Upper lobe of right lung (tissue), 1 donor: ENCODE measurements at regions not wholly inside any gene's neighbourhood (a gene's known extent, or its start where the extent isn't known, plus 50 kb on each side); places are given as distances from the start of the nearest gene placed in this dataset.
A peak's percentile ranks its signal among the peaks of the same experiment; 100 is the strongest.

ENCODE experiments used
- ATAC-seq: fragments of 200-7000 bp; cut with Tn5 transposase; one replicate; pipeline ENCODE4 v1.9.1; 2020; ENCODE audit warnings: mild to moderate bottlenecking, moderate library complexity
- DNase-seq: peaks from one replicate; pipeline ENCODE4 v3.0.0-alpha.2; 2020
- H3K27ac ChIP-seq: fragments of 200-600 bp; one replicate; pipeline ENCODE4 v1.8.0; 2022
- H3K27me3 ChIP-seq: fragments of 200-600 bp; one replicate; pipeline ENCODE4 v1.8.0; 2022; ENCODE audit warnings: mild to moderate bottlenecking
- H3K36me3 ChIP-seq: fragments of 200-600 bp; one replicate; pipeline ENCODE4 v1.8.0; 2022
- H3K4me1 ChIP-seq: fragments of 200-600 bp; one replicate; pipeline ENCODE4 v1.8.0; 2022
- H3K4me3 ChIP-seq: fragments of 200-600 bp; one replicate; pipeline ENCODE4 v1.8.0; 2022; ENCODE audit warnings: mild to moderate bottlenecking
- H3K9me3 ChIP-seq: fragments of 200-600 bp; one replicate; pipeline ENCODE4 v1.8.0; 2022
- intact Hi-C: fragments of 100-400 bp; cut with DNase I; formaldehyde crosslinking; loops from one replicate; pipeline ENCODE4 v1.11.0; 2022
- TF ChIP-seq, protein P1 (sequence below): fragments of 200-600 bp; IDR thresholded peaks from one replicate; pipeline ENCODE4 v1.8.0; 2022; ENCODE audit warnings: antibody characterized with exemption
- donor health status: DM: no; HTN: yes; CAD: no; lungs with severe emphysema.

GRCh38 chr18:78670778-78671391, 308.7 kb upstream of the SALL3 start:
- no peak for DNase-seq
- no peaks in the 10 kb centered on the region for H3K36me3 ChIP-seq
- TF ChIP-seq, protein P1, sequence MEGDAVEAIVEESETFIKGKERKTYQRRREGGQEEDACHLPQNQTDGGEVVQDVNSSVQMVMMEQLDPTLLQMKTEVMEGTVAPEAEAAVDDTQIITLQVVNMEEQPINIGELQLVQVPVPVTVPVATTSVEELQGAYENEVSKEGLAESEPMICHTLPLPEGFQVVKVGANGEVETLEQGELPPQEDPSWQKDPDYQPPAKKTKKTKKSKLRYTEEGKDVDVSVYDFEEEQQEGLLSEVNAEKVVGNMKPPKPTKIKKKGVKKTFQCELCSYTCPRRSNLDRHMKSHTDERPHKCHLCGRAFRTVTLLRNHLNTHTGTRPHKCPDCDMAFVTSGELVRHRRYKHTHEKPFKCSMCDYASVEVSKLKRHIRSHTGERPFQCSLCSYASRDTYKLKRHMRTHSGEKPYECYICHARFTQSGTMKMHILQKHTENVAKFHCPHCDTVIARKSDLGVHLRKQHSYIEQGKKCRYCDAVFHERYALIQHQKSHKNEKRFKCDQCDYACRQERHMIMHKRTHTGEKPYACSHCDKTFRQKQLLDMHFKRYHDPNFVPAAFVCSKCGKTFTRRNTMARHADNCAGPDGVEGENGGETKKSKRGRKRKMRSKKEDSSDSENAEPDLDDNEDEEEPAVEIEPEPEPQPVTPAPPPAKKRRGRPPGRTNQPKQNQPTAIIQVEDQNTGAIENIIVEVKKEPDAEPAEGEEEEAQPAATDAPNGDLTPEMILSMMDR: no peak
- ATAC-seq: no peak
- no peaks in the 10 kb centered on the region for H3K4me1 ChIP-seq
- no peak overlapping the region for H3K4me3 ChIP-seq
- H3K9me3 ChIP-seq: no peaks in the 10 kb centered on the region
- intact Hi-C loops: no loop called here
- no peak overlapping the region for H3K27ac ChIP-seq
- no peaks in the 10 kb centered on the region for H3K27me3 ChIP-seq

GRCh38 chr18:78671551-78671950, 308.1 kb upstream of the SALL3 start:
- no peak overlapping the region for H3K27ac ChIP-seq
- ATAC-seq (no peak), DNase-seq (no peak)
- no peaks in the 10 kb centered on the region for H3K9me3 ChIP-seq
- intact Hi-C loops: no loop called here
- no peaks in the 10 kb centered on the region for H3K27me3 ChIP-seq
- TF ChIP-seq, protein P1: no peak
- no peaks in the 10 kb centered on the region for H3K36me3 ChIP-seq
- no peaks in the 10 kb centered on the region for H3K4me1 ChIP-seq
- no peak overlapping the region for H3K4me3 ChIP-seq

GRCh38 chr18:78672862-78673446, 306.7 kb upstream of the SALL3 start:
- DNase-seq (no peak), ATAC-seq (peak; percentile 7)
- TF ChIP-seq, protein P1: no peak
- Histone ChIP-seq H3K4me1 (no peaks in the 10 kb centered on the region), H3K27ac (no peak overlapping the region), H3K36me3 (no peaks in the 10 kb centered on the region), H3K27me3 (no peaks in the 10 kb centered on the region), H3K4me3 (no peak overlapping the region), H3K9me3 (no peaks in the 10 kb centered on the region)
- intact Hi-C loops: no loop called here

DNA sequence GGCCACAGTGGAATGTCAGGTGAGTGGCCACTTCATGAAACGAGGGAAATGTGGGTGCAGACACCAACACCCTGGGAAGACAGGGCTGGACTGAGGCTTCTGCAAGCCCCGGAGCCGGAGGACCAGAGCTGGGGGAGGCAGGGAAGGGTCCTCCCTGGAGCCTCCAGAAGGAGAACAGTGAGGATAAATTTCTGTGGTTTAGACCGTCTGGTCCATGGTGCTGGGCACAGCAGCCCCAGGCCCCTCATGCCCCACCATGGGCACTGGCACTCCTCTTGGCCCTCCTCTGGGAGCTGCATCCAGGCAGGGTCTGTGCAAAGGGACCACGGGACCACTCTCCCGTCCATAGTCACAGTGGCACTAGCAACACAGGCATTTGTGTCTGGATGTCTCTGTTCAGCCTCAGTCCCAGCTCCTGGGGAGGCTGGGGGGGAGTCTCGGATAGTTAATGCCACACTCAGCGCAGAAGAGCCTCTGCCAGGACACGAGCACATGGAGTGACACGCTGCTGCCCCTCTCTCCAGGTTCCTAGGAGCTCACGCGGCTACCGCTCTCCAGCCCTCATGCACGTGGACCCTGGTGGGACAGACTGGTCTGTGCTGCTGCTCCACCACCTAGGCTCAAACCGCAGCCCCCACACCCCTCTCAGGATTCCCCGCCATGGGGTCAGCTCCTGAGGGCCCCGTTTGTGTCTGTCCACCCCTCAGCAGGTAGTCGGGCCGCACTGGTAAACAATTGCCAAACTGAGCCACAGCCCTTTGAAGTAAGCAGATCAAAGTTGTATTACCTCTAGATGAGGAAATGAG, 305.9 kb upstream of the SALL3 start:
- no peaks in the 10 kb centered on the region for H3K27me3 ChIP-seq
- no peaks in the 10 kb centered on the region for H3K9me3 ChIP-seq
- H3K36me3 ChIP-seq: no peaks in the 10 kb centered on the region
- H3K4me3 ChIP-seq: no peak overlapping the region
- TF ChIP-seq, protein P1: no peak
- no peaks in the 10 kb centered on the region for H3K4me1 ChIP-seq
- H3K27ac ChIP-seq: no peak overlapping the region
- ATAC-seq (peak; percentile 26), DNase-seq (no peak)
- intact Hi-C loops: no loop called here

DNA sequence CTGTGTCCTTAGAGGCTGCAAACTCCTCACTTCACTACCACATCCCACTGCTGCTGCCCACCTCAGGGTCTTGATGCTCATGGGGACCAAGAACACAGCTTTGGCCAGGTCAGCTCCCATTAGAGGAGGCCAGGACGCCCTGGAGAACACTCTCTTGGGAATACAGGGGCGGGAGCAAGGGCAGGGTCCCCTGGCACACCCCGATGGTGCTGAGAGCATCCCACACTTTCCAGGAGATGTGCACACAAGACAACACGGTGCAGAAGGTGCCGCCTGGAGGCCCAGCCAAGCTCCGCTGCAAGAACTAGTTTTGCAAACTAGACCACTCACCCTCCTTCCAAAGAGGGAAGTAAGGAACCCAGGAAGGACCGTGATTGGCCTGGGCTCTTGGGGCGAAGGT, 304.4 kb upstream of the SALL3 start:
- intact Hi-C loops: no loop called here
- Histone ChIP-seq H3K27me3 (no peaks in the 10 kb centered on the region), H3K9me3 (no peaks in the 10 kb centered on the region), H3K4me1 (no peaks in the 10 kb centered on the region), H3K27ac (no peak overlapping the region), H3K36me3 (no peaks in the 10 kb centered on the region), H3K4me3 (no peak overlapping the region)
- ATAC-seq: no peak
- TF ChIP-seq, protein P1: no peak
- DNase-seq: no peak
